Fibroblast of skin of abdomen (primary cell): ENCODE measurements at regions not wholly inside any gene's neighbourhood (a gene's known extent, or its start where the extent isn't known, plus 50 kb on each side); places are given as distances from the start of the nearest gene placed in this dataset.

Experiments used
- DNase-seq: peaks from one replicate; pipeline ENCODE4 v3.0.0-alpha.2; 2013

GRCh38 chr6:95364016-95364604 is 213.2 kb upstream of the MANEA start:
- DNase-seq: no peak

DNA sequence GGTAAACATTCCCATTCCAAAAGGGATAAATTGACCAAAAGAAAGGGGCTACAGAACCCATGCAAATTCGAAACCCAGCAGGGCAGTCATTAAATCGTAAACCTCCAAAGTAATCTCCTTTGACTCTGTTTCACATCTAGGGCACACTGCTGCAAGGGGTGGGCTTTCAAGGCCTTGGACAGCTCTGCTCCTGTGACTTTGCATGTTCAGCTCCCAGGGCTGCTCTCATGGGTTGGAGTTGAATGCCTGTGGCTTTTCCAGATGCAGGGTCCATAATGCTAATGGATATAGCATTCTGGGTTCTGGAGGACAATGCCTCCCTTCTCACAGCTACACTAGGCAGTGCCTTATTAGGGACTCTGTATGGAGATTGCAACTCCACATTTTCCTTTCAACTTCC is 211.9 kb upstream of the MANEA start:
- no peak for DNase-seq

GRCh38 chr6:95366414-95366813 is 210.9 kb upstream of the MANEA start:
- no peak for DNase-seq

DNA sequence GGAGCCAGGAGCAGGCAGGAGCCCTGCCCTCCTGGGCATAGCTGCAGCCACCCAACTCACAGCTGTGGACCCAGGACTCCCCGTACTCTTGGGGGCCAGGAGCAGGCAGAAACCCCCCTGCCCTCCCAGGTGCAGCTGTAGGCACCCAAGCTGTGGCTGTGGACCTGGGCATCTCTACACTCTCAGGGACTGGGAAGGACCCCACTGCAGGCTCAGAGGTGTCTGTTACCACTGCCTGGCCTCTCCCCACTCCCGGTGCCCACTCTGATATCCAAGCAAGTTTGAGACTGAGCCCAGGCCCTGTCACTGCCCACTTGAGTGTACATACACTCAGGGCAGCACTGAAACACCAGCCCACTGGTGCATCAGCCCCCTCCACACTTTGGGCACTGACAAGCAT is 193.5 kb upstream of the MANEA start:
- no peak for DNase-seq

DNA sequence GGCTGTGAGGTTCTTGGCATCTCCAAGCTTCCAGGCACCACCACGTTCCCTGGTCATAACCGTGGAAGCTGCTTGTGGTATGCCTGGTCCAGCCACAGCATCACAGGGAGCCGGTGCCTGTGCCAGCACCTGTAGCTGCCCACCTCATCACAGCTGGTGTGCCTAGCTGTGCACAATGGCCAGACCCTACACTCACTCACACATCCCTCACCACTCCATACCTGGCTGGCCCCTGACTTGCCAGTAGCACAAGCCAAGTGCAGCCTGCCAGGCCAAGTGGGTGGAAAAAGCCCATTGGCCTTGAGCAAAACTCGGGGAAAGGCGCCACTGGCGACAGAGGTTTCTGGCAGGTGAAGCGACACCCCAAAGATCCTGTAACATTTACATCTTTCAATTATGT is 192.3 kb upstream of the MANEA start:
- DNase-seq: no peak

- no peak for DNase-seq
Observed at GRCh38 chr6:95387845-95388244, 189.5 kb upstream of the MANEA start.

DNA sequence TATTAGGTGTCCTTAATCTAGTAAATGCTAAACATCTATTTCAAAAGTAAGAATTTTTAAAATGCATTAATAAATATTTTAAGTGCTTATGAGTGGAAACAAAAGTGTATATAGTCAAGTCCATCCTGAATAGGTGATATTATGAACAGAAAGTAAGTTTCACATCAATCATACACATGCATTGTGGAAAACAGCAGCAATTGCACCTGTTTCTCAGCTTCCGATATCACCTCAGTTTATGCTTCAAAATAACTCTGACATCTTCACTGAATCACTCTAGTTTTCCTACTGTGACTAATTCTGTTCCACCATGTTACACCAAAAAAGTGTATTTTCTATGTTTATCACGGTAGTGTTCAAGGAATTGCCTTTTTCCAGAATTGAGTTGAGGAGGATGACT is 172.6 kb upstream of the MANEA start:
- no peak for DNase-seq

DNA sequence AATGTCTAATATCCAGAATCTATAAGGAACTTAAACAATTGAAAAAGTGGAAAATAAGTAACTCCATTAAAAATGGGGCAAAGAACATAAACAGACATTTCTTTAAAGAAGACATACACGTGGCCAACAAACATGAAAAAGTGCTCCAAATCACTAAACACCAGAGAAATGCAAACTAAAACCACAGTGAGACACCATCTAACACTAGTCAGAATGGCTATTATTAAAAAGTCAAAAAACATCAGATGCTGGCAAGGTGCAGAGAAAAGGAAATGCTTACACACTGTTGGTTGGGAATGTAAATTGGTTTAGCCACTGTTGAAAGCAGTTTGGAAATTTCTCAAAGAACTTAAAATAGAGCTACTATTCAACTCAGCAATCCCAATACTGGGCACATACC is 169.2 kb upstream of the MANEA start:
- no peak for DNase-seq

- no peak for DNase-seq
Observed at GRCh38 chr6:95410168-95410567, 167.2 kb upstream of the MANEA start.

- no peak for DNase-seq
Observed at GRCh38 chr6:95413789-95414188, 163.5 kb upstream of the MANEA start.

- DNase-seq: no peak
Observed at GRCh38 chr6:95417856-95418255, 159.5 kb upstream of the MANEA start.

DNA sequence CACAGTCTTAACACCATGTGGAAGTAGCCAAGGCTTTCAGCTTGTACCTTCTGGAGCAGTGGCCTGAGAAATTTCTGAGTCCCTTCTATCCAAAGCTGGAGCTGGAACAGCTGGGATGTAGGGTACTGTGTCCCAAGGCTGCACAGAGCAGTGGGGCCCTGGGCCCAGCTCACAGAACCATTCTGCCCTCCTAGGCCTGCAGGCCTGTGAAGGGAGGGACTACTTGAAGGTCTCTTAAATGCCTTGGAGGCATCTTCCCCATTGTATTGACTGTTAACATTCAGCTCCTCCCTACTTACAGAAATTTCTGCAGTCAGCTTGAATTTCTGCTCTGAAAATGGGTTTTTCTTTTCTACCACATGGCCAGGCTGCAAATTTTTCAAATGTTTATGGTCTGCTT is 156.5 kb upstream of the MANEA start:
- DNase-seq: no peak

- DNase-seq: no peak
Observed at GRCh38 chr6:95423331-95423730, 154.0 kb upstream of the MANEA start.

DNA sequence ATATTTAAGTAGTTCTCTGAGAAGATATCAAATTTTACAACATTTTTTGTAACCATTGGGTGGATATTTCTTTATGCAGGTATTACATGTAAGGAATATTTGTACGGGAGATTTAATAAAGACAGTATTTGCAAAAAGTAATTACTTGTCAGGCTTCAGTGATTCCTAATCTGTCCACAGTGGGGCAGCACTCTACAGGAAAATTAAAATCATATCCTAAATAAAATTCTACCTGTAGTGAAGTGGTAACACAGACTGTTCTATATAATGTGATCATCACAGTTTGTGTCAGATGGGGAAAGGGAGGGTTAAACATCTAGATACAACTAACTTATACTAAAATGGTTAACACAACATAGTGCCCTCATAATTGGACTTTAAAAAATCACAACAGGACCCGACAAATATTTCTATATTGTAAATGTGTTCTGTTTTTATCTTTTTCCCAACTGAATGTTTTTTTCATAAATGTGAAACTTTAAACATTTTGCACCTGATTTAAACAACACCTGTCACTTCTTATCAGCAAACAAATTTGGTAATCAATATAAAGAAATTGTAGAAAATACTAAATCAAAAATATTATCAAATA is 145.6 kb upstream of the MANEA start:
- peak; percentile 6 for DNase-seq

DNA sequence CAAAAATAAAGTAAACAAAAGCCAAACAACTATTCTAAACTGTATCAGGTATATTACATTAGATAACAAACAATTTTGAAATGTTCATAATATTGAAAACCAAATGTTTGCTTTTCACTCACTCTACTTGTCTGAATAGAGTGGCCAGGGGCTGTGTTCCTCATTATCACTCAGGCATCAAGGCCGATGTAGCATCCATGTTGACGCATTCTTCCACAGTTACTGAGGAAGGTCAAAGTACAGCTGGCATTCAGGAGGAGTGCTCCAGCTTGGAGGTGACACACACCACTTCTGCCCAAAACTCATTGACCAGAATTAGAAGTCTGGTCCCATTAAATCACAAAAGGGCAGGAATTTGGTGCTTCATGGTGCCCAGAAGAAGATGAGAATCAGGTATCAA is 137.6 kb upstream of the MANEA start:
- no peak for DNase-seq

DNA sequence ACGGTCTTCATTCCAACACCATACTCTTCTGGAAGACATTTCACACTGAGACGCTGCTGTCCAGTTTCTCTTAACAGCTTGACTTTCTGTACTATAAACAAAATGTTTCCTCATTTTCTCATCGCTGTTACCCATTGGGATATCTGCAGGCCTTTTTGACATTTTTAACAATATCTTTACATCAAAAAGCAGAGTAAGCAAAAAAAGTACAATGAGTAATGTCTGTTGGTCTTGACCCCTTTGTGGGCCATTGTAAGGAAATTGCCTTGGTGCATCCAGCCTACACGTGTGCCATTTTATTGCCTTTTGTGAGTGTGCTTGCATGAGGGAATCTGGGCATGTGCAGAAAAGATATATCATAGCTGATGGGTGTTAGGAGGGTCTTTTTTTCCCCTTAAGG is 129.1 kb upstream of the MANEA start:
- no peak for DNase-seq

GRCh38 chr6:95469511-95469910 is 107.8 kb upstream of the MANEA start:
- no peak for DNase-seq

- no peak for DNase-seq
Observed at GRCh38 chr6:95478941-95479340, 98.4 kb upstream of the MANEA start.

DNA sequence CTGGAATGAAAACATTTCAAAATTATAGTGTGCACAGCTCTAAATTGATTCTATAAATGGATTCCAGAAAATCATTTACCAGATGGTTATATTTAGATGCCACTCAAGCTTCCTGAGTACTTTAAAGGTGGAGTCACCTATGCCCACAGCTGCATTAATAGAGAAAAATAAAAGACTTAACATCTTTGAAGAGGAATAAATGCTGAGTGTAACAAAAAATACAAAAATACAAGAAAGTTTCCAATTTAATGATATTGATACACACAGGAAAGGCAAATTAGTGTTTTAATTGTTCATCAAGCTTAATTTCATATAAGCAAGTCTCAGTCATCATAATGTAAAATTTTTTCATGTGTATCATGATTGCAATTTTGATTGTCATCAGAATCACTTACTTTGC is 89.5 kb upstream of the MANEA start:
- DNase-seq: no peak

GRCh38 chr6:95489185-95489863 is 88.0 kb upstream of the MANEA start:
- DNase-seq: no peak

GRCh38 chr6:95496769-95497426 is 80.4 kb upstream of the MANEA start:
- DNase-seq: no peak

DNA sequence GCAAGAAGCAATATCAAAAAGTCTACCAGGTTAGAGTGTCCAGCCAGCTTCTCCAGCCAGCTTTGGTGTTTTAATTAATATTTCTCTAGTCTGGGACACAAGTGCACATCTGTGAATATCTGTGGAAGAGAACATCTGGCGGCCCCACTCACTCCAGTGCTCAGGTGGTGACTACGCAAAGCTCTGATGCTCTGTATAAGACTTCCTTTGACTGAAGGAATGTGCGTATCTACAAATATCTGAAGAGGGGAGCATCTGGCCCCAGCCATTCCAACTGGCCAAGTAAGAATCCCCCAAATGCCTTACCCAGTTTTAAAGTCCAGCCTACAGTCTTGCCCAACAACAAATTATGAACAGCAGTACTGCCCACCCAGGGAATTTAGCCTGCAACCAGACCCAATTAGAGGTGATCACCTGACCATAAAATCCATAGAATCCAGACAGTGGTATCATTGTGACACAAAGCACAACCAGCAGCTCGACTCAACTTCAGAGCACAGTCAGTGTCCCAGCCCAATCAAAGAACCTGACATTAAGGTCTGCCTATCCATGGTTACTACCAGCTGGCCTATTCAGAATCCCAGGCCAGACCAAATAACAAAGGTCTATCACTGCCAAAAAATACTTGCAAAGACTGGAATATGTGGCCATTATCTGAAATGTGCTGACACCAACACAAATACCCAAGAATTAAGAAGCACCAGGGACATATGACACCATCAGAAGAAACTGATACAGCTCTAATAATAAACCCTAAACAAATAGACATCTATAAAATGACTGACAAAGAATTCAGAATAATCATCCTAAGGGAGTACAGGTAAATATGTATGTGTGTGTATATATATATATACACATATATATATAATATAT is 76.1 kb upstream of the MANEA start:
- no peak for DNase-seq

GRCh38 chr6:95503568-95503967 is 73.8 kb upstream of the MANEA start:
- no peak for DNase-seq
